Endothelial cell of umbilical vein (primary cell): ENCODE measurements at regions not wholly inside any gene's neighbourhood (a gene's known extent, or its start where the extent isn't known, plus 50 kb on each side); places are given as distances from the start of the nearest gene placed in this dataset.

Experiments used
- BruUV-seq: library from RNA; stranded (reverse); fragments of 400-500 nt; replicated peaks from 2 replicates; lab custom pipeline; 2021; lab: Mats Ljungman, UMichigan
- CTCF ChIA-PET: fragments of 300-600, 350-600 bp; sonication (Branson Sonifier 250); formaldehyde crosslinking; loops from one replicate; lab custom pipeline; 2021; ENCODE audit warnings: antibody characterized with exemption, inconsistent platforms; lab: Charles Lee
- POLR2A ChIA-PET: fragments of 300-600, 350-600 bp; sonication (Branson Sonifier 250); formaldehyde crosslinking; loops from one replicate; lab custom pipeline; 2021; ENCODE audit warnings: antibody characterized with exemption, inconsistent platforms; lab: Charles Lee
- DNase-seq: peaks from one replicate; pipeline ENCODE4 v3.0.0-alpha.2; 2011; ENCODE audit warnings: low read depth, low spot score
- FAIRE-seq: peaks from 2 replicates; lab custom pipeline; 2011; peaks lifted over from hg19 to GRCh38; lab: Jason Lieb, UNC
- H2AFZ ChIP-seq: 2 replicates; pipeline ENCODE4 v1.6.0; 2012; ENCODE audit warnings: low read depth, low read length, control low read depth, inconsistent platforms
- H3K27ac ChIP-seq: 2 replicates; pipeline ENCODE4 v1.5.1; 2011; ENCODE audit warnings: low read depth, mild to moderate bottlenecking, control low read depth, low read length, moderate library complexity; ENCODE audit not compliant: insufficient read depth
- H3K27me3 ChIP-seq, 2 experiments: 2 replicates each; pipeline versions ENCODE4 v1.6.0 to v1.6.1; 2011; ENCODE audit warnings: low read length in 2 of 2, mixed read lengths in 1 of 2; ENCODE audit not compliant: control insufficient read depth in 2 of 2, insufficient read depth in 2 of 2
- H3K36me3 ChIP-seq, 2 experiments: 2 replicates in 1 of 2; 3 replicates in 1 of 2; pipeline ENCODE4 v1.5.1; 2011; ENCODE audit warnings: low read length in 2 of 2, mild to moderate bottlenecking in 1 of 2, moderate library complexity in 1 of 2; ENCODE audit not compliant: control insufficient read depth in 2 of 2, insufficient read depth in 2 of 2; ENCODE audit errors: extremely low read depth in 1 of 2
- H3K4me1 ChIP-seq: 3 replicates; pipeline ENCODE4 v1.5.1; 2011; ENCODE audit warnings: mild to moderate bottlenecking, low read length; ENCODE audit not compliant: control insufficient read depth, insufficient read depth; ENCODE audit errors: extremely low read depth
- H3K4me2 ChIP-seq: 2 replicates; pipeline ENCODE4 v1.6.1; 2011; ENCODE audit warnings: low read length, control low read depth, mixed read lengths; ENCODE audit not compliant: insufficient read depth
- H3K4me3 ChIP-seq, 3 experiments: fragments of 200-600 bp in 1 of 3; sonication (generic), shearing (Covaris generic) in 1 of 3; replicated peaks in 1 of 3; 2 replicates each; pipeline ENCODE4 v1.5.1; 2011 to 2016; ENCODE audit warnings: control low read depth in 3 of 3, low read length in 3 of 3, mild to moderate bottlenecking in 2 of 3, inconsistent platforms in 1 of 3, low read depth in 1 of 3, moderate library complexity in 1 of 3; ENCODE audit not compliant: insufficient read depth in 1 of 3
- H3K79me2 ChIP-seq: 2 replicates; pipeline ENCODE4 v1.6.0; 2012; ENCODE audit warnings: low read length, inconsistent platforms; ENCODE audit not compliant: control insufficient read depth, insufficient read depth
- H3K9ac ChIP-seq: replicated peaks from 2 replicates; pipeline ENCODE3; 2011; ENCODE audit warnings: low read length, control low read depth; ENCODE audit not compliant: insufficient read depth; ENCODE audit errors: extremely low read depth
- H3K9me1 ChIP-seq: replicated peaks from 3 replicates; pipeline ENCODE4 v1.6.0; 2011; ENCODE audit warnings: mild to moderate bottlenecking, low read length; ENCODE audit not compliant: control insufficient read depth, insufficient read depth; ENCODE audit errors: extremely low read depth
- H3K9me3 ChIP-seq: replicated peaks from 2 replicates; pipeline ENCODE4 v1.5.1; 2012; ENCODE audit warnings: low read length, inconsistent platforms; ENCODE audit not compliant: control insufficient read depth, insufficient read depth
- H4K20me1 ChIP-seq: replicated peaks from 2 replicates; pipeline ENCODE3; 2011; ENCODE audit warnings: mild to moderate bottlenecking, low read length; ENCODE audit not compliant: control insufficient read depth, insufficient read depth; ENCODE audit errors: extremely low read depth
- CTCF ChIP-seq, 2 donors: IDR thresholded peaks; 1 replicate in 1 of 2; 2 replicates in 1 of 2; pipeline ENCODE4 v1.5.1; 2011; ENCODE audit warnings: low read length in 2 of 2, mild to moderate bottlenecking in 2 of 2, moderate library complexity in 2 of 2, control low read depth in 1 of 2, inconsistent platforms in 1 of 2, low read depth in 1 of 2; ENCODE audit not compliant: insufficient read depth in 1 of 2; ENCODE audit errors: extremely low read depth in 1 of 2
- EZH2 ChIP-seq: IDR thresholded peaks from 2 replicates; pipeline ENCODE4 v1.6.1; 2012; ENCODE audit warnings: borderline replicate concordance, low read depth, mild to moderate bottlenecking, moderate library complexity, low read length, inconsistent platforms; ENCODE audit not compliant: severe bottlenecking
- FOS ChIP-seq: IDR thresholded peaks from 2 replicates; pipeline ENCODE4 v1.6.1; 2011; ENCODE audit warnings: mild to moderate bottlenecking, low read length, moderate library complexity, borderline replicate concordance; ENCODE audit not compliant: insufficient read depth
- GATA2 ChIP-seq: IDR thresholded peaks from 2 replicates; pipeline ENCODE4 v1.7.0; 2011; ENCODE audit warnings: low read depth, mild to moderate bottlenecking, moderate library complexity, mixed read lengths, low read length; ENCODE audit not compliant: insufficient read length, insufficient read depth
- JUN ChIP-seq: IDR thresholded peaks from 2 replicates; pipeline ENCODE4 v1.6.1; 2011; ENCODE audit warnings: borderline replicate concordance, low read depth; ENCODE audit not compliant: insufficient read length, insufficient read depth
- MAX ChIP-seq: IDR thresholded peaks from 2 replicates; pipeline ENCODE4 v1.6.1; 2011; ENCODE audit not compliant: insufficient read depth, insufficient read length
- MYC ChIP-seq: IDR thresholded peaks from one replicate; pipeline ENCODE4 v1.6.1; 2011; ENCODE audit warnings: mild to moderate bottlenecking, low read depth, low read length
- POLR2A ChIP-seq: IDR thresholded peaks from 2 replicates; pipeline ENCODE4 v1.6.1; 2012; ENCODE audit warnings: low read depth, mild to moderate bottlenecking, control low read depth, low read length
- POLR2AphosphoS5 ChIP-seq: IDR thresholded peaks from 2 replicates; pipeline ENCODE4 v1.6.1; 2012; ENCODE audit warnings: low read depth, mild to moderate bottlenecking, control low read depth, low read length, moderate library complexity; ENCODE audit not compliant: insufficient read depth
- dilution Hi-C: fragments of 300-500 bp; cut with MboI; formaldehyde crosslinking; loops from one replicate; pipeline ENCODE4 v1.15.0; 2019; ENCODE audit warnings: low sequenced_read_pairs; ENCODE audit not compliant: extremely low pct_ligation_motif_present
- intact Hi-C: fragments of 100-400 bp; cut with micrococcal nuclease; formaldehyde crosslinking; loops from one replicate; pipeline ENCODE4 v1.10.0; 2022

DNA sequence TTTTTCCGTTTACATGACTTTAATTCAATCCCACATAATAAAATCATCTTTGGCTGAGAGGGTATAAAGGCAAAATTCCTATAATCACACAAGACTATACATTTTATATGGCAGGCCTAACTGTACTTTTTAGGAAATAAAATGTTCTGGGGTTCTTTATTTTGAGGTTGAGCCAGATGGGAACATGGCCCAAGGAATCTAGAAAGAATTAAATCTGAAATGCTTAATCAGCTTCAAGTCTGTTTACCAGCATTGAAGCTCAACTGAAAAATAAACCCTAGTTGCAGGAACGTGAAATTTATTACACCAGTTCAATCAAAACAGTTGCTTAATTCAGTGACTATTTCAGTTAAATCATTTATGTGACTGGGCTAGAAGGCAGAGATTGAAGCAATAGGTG, 191.0 kb upstream of the BTG1 start:
- no peaks in the 10 kb centered on the region for H3K79me2 ChIP-seq
- TF ChIP-seq JUN = no peak
- TF ChIP-seq MAX = no peak
- no peak for TF ChIP-seq POLR2AphosphoS5
- no peak for TF ChIP-seq MYC
- no peak for TF ChIP-seq EZH2
- TF ChIP-seq POLR2A = no peak
- TF ChIP-seq CTCF (IDR thresholded peaks at IDR 0.05; ENCODE audit: extremely low read depth in 1 of 2, insufficient read depth in 1 of 2, low read depth in 1 of 2, low read length in 2 of 2) = no peak
- no peak for TF ChIP-seq GATA2
- no peak for TF ChIP-seq FOS
- intact Hi-C loops (no loop called here), dilution Hi-C loops (no loop called here)
- H3K9me3 ChIP-seq = no peaks in the 10 kb centered on the region
- H2AFZ ChIP-seq = no peak overlapping the region
- no peak overlapping the region for H3K4me3 ChIP-seq
- no peaks in the 10 kb centered on the region for H4K20me1 ChIP-seq
- H3K27ac ChIP-seq = no peak overlapping the region
- no peak for FAIRE-seq
- H3K9me1 ChIP-seq = no peaks in the 10 kb centered on the region
- H3K4me1 ChIP-seq = peaks cover 9% of the 10 kb centered on the region
- no peak overlapping the region for H3K4me2 ChIP-seq
- no peak for DNase-seq
- no peaks in the 10 kb centered on the region for H3K36me3 ChIP-seq
- ChIA-PET CTCF (no interaction called here), POLR2A (no interaction called here)
- H3K27me3 ChIP-seq = no peaks in the 10 kb centered on the region
- no peak overlapping the region for H3K9ac ChIP-seq
- no TSS peak for BruUV-seq
